SU-DHL-6 (cell line): ENCODE measurements at regions not wholly inside any gene's neighbourhood (a gene's known extent, or its start where the extent isn't known, plus 50 kb on each side); places are given as distances from the start of the nearest gene placed in this dataset.

Experiments used
- H2AFZ ChIP-seq: fragments of 200-600 bp; sonication (generic); 2 replicates; pipeline ENCODE4 v1.6.1; 2014; ENCODE audit warnings: low read depth, mild to moderate bottlenecking, moderate library complexity, mixed read lengths, antibody characterized with exemption, low read length; ENCODE audit not compliant: severe bottlenecking
- H3F3A ChIP-seq: fragments of 200-600 bp; shearing (Covaris generic); 2 replicates; pipeline ENCODE4 v1.6.0; 2016; ENCODE audit warnings: antibody characterized with exemption, mild to moderate bottlenecking; ENCODE audit not compliant: insufficient read depth
- H3K27ac ChIP-seq: fragments of 200-600 bp; sonication (generic); 2 replicates; pipeline ENCODE4 v1.5.1; 2016; ENCODE audit warnings: low read depth, mild to moderate bottlenecking, low read length, moderate library complexity, mixed read lengths
- H3K27me3 ChIP-seq: fragments of 200-600 bp; sonication (generic), shearing (Covaris generic); 2 replicates; pipeline ENCODE4 v1.6.0; 2014; ENCODE audit warnings: mild to moderate bottlenecking, low read length
- H3K36me3 ChIP-seq: fragments of 200-600 bp; sonication (generic); 2 replicates; pipeline ENCODE4 v1.6.1; 2014; ENCODE audit warnings: mild to moderate bottlenecking, low read length, mixed read lengths
- H3K4me2 ChIP-seq: fragments of 300-600, 200-600 bp; shearing (Covaris generic), sonication (generic); 2 replicates; pipeline ENCODE4 v1.6.0; 2014; ENCODE audit warnings: low read length, low read depth, mild to moderate bottlenecking; ENCODE audit not compliant: poor library complexity, severe bottlenecking
- H3K4me3 ChIP-seq: fragments of 200-600 bp; sonication (generic); 2 replicates; pipeline ENCODE4 v1.5.1; 2014; ENCODE audit warnings: antibody characterized with exemption, low read length, mild to moderate bottlenecking, mixed read lengths; ENCODE audit not compliant: insufficient read depth, poor library complexity, severe bottlenecking
- H3K79me2 ChIP-seq: fragments of 200-600 bp; sonication (generic); 2 replicates; pipeline ENCODE4 v1.6.1; 2014; ENCODE audit warnings: mild to moderate bottlenecking, low read length, moderate library complexity; ENCODE audit not compliant: insufficient read depth
- H3K9ac ChIP-seq: fragments of 200-600 bp; sonication (generic); 2 replicates; pipeline ENCODE4 v1.7.0; 2014; ENCODE audit warnings: mild to moderate bottlenecking, low read length
- H3K9me2 ChIP-seq: fragments of 200-600 bp; sonication (generic); replicated peaks from 2 replicates; pipeline ENCODE4 v1.6.1; 2014; ENCODE audit warnings: low read length; ENCODE audit not compliant: insufficient read depth
- H3K9me3 ChIP-seq: fragments of 200-600 bp; sonication (generic); 2 replicates; pipeline ENCODE4 v1.6.1; 2014; ENCODE audit warnings: low read length, mixed read lengths; ENCODE audit not compliant: insufficient read depth
- H4K20me1 ChIP-seq: fragments of 200-600 bp; sonication (generic); 2 replicates; pipeline ENCODE4 v1.6.1; 2014; ENCODE audit warnings: low read depth, mild to moderate bottlenecking, antibody characterized with exemption, low read length, moderate library complexity, mixed read lengths
- CTCF ChIP-seq: fragments of 200-600 bp; sonication (generic); IDR thresholded peaks from one replicate; pipeline ENCODE4 v1.5.1; 2017; ENCODE audit warnings: antibody characterized with exemption, mild to moderate bottlenecking, low read length, moderate library complexity; ENCODE audit not compliant: insufficient read depth, poor library complexity, severe bottlenecking
- EZH2phosphoT487 ChIP-seq: fragments of 200-600 bp; sonication (generic), shearing (Covaris generic); conservative IDR thresholded peaks from 2 replicates; pipeline ENCODE4 v1.6.1; 2018; ENCODE audit warnings: mild to moderate bottlenecking, antibody characterized with exemption, low read length, moderate library complexity, mixed read lengths

GRCh38 chr4:114191496-114191895 lies 212.0 kb upstream of the ARSJ start:
- no peak overlapping the region for H3K4me3 ChIP-seq
- no peaks in the 10 kb centered on the region for H3K79me2 ChIP-seq
- no peak overlapping the region for H2AFZ ChIP-seq
- H3K27me3 ChIP-seq: no peaks in the 10 kb centered on the region
- no peak overlapping the region for H3K9ac ChIP-seq
- H3K4me2 ChIP-seq: no peak overlapping the region
- H3K9me2 ChIP-seq: no peaks in the 10 kb centered on the region
- no peaks in the 10 kb centered on the region for H3K36me3 ChIP-seq
- TF ChIP-seq CTCF (no peak), EZH2phosphoT487 (no peak)
- H3K27ac ChIP-seq: no peak overlapping the region
- H3K9me3 ChIP-seq: no peaks in the 10 kb centered on the region
- H3F3A ChIP-seq: no peaks in the 10 kb centered on the region
- no peaks in the 10 kb centered on the region for H4K20me1 ChIP-seq

- no peaks in the 10 kb centered on the region for H4K20me1 ChIP-seq
- no peaks in the 10 kb centered on the region for H3K27me3 ChIP-seq
- no peak overlapping the region for H3K9ac ChIP-seq
- H2AFZ ChIP-seq: no peak overlapping the region
- H3K9me3 ChIP-seq: no peaks in the 10 kb centered on the region
- H3K4me2 ChIP-seq: no peak overlapping the region
- TF ChIP-seq CTCF (no peak), EZH2phosphoT487 (no peak)
- no peaks in the 10 kb centered on the region for H3K79me2 ChIP-seq
- H3F3A ChIP-seq: no peaks in the 10 kb centered on the region
- H3K9me2 ChIP-seq: no peaks in the 10 kb centered on the region
- no peak overlapping the region for H3K4me3 ChIP-seq
- no peaks in the 10 kb centered on the region for H3K36me3 ChIP-seq
- no peak overlapping the region for H3K27ac ChIP-seq
Measured at GRCh38 chr4:114192854-114193253, 213.4 kb upstream of the ARSJ start.

- Histone ChIP-seq H2AFZ (no peak overlapping the region), H4K20me1 (no peaks in the 10 kb centered on the region), H3K36me3 (no peaks in the 10 kb centered on the region), H3K9me3 (no peaks in the 10 kb centered on the region), H3K79me2 (no peaks in the 10 kb centered on the region), H3K4me3 (no peak overlapping the region), H3K9ac (no peak overlapping the region), H3K27me3 (no peaks in the 10 kb centered on the region), H3F3A (no peaks in the 10 kb centered on the region), H3K4me2 (no peak overlapping the region), H3K27ac (no peak overlapping the region), H3K9me2 (no peaks in the 10 kb centered on the region)
- TF ChIP-seq EZH2phosphoT487: no peak
- TF ChIP-seq CTCF: no peak
Measured at GRCh38 chr4:114193624-114194399, 214.4 kb upstream of the ARSJ start.
